Thyroid gland (tissue), 4 donors: ENCODE measurements at regions not wholly inside any gene's neighbourhood (a gene's known extent, or its start where the extent isn't known, plus 50 kb on each side); places are given as distances from the start of the nearest gene placed in this dataset.

Source experiments
- DNase-seq, 2 donors: peaks; one replicate each; pipeline ENCODE4 v3.0.0-alpha.2; 2019
- H3K27ac ChIP-seq, 3 donors: fragments of 200-600 bp; sonication (generic); 1 replicate in 2 of 3; 2 replicates in 1 of 3; pipeline ENCODE4 v1.5.1; 2016 to 2019; ENCODE audit warnings: mild to moderate bottlenecking in 1 of 3, moderate library complexity in 1 of 3
- H3K27me3 ChIP-seq: fragments of 200-600 bp; sonication (generic); one replicate; pipeline ENCODE4 v1.5.1; 2019
- H3K36me3 ChIP-seq, 2 donors: fragments of 200-600 bp; sonication (generic); one replicate each; pipeline ENCODE4 v1.5.1; 2016 to 2019
- H3K4me1 ChIP-seq, 2 donors: fragments of 200-600 bp; sonication (generic); one replicate each; pipeline ENCODE4 v1.5.1; 2017 to 2019
- H3K4me3 ChIP-seq, 3 donors: fragments of 200-600 bp; sonication (generic); replicated peaks in 1 of 3; 1 replicate in 2 of 3; 2 replicates in 1 of 3; pipeline ENCODE4 v1.5.1; 2016; ENCODE audit warnings: mild to moderate bottlenecking in 1 of 3
- H3K9me3 ChIP-seq: fragments of 200-600 bp; sonication (generic); one replicate; pipeline ENCODE4 v1.5.1; 2017
- POLR2A ChIP-seq, 2 donors: fragments of 450-650 bp; IDR thresholded peaks; one replicate each; pipeline ENCODE4 v1.6.1; 2017; ENCODE audit warnings: antibody characterized with exemption in 2 of 2, mild to moderate bottlenecking in 2 of 2, moderate library complexity in 1 of 2
- WGBS, 2 donors: methylation state at CpG; one replicate each; pipeline ENCODE4 v1.1.5; 2017; 5-methylcytosine and 5-hydroxymethylcytosine counted together
- intact Hi-C: fragments of 100-400 bp; cut with DNase I; formaldehyde crosslinking; loops from one replicate; pipeline ENCODE4 v1.15.1; 2023
- TF ChIP-seq, protein P1 (sequence below), 6 experiments: fragments of 200-600 bp in 3 of 6; fragments of 450-650 bp in 3 of 6; sonication (generic) in 3 of 6; IDR thresholded peaks; one replicate each; pipeline ENCODE4 v1.5.1; 2016 to 2019; ENCODE audit warnings: antibody characterized with exemption in 6 of 6, mild to moderate bottlenecking in 2 of 6, inconsistent platforms in 1 of 6, moderate library complexity in 1 of 6

DNA sequence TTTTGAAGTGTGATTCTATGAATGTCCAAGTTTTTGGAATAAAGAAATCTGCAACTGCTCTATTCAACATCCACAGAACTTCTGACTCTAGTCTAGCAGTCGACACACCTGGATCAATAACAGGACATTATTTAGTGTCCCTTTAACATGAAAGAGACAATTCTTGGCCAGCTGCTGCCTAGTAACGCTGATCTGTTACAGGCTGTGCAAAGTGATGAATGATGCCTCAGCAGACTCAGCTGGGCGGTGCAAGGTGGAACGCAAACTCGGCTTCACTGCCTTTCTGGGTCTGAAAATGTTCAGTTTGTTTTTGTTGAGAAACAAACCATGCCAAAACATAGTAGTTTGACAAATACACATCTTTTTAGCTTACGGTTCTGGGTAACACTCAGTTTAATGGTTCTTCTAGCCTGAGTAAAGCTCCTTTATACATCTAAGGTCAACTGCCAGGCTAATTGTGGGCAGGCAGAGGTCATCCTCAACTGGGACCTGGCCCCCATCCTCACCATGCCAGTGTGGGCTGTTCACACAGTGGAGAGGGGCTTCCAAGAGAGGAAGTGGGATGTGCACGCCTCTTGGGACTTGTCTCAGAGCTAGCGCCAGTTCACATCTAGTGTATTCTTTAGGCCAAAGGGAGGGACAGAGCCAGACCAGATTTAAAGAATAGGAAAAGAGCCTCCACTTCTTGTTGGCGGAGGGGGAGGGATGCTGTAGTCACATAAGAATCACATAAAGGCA is 879.7 kb downstream of the QKI start:
- Histone ChIP-seq H3K27me3 (no peaks in the 10 kb centered on the region), H3K9me3 (no peaks in the 10 kb centered on the region), H3K36me3 (no peaks in the 10 kb centered on the region), H3K27ac (no peak overlapping the region), H3K4me1 (no peaks in the 10 kb centered on the region), H3K4me3 (no peak overlapping the region)
- intact Hi-C loops = no loop called here
- no peak for DNase-seq
- TF ChIP-seq, protein P1, sequence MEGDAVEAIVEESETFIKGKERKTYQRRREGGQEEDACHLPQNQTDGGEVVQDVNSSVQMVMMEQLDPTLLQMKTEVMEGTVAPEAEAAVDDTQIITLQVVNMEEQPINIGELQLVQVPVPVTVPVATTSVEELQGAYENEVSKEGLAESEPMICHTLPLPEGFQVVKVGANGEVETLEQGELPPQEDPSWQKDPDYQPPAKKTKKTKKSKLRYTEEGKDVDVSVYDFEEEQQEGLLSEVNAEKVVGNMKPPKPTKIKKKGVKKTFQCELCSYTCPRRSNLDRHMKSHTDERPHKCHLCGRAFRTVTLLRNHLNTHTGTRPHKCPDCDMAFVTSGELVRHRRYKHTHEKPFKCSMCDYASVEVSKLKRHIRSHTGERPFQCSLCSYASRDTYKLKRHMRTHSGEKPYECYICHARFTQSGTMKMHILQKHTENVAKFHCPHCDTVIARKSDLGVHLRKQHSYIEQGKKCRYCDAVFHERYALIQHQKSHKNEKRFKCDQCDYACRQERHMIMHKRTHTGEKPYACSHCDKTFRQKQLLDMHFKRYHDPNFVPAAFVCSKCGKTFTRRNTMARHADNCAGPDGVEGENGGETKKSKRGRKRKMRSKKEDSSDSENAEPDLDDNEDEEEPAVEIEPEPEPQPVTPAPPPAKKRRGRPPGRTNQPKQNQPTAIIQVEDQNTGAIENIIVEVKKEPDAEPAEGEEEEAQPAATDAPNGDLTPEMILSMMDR (IDR thresholded peaks at IDR 0.05) = no peak
- TF ChIP-seq POLR2A (IDR thresholded peaks at IDR 0.05) = no peak
- WGBS, 2 donors = 73 to 82% methylated on average over 9 of the region's 9 CpGs

DNA sequence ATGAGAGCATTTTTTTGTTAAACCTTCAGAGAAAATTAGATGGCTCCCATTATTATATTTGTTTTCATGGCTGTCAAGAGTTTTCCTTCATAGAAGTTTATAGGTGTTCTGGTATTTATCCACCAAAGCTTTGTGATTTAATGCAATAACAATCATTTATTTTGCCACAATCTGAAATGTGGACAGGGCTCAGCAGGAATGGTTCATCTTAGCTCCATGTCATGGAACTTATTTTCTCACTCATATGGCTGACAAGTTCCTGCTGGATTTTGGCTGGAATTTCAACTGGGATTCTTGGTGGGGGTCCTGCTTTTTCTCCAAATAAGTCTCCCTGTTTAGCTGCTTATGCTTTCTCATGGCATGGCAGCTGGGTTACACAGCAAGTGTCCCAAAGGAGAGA is 876.7 kb downstream of the QKI start:
- Histone ChIP-seq H3K36me3 (no peaks in the 10 kb centered on the region), H3K27ac (no peak overlapping the region), H3K4me3 (no peak overlapping the region), H3K4me1 (no peaks in the 10 kb centered on the region), H3K9me3 (no peaks in the 10 kb centered on the region), H3K27me3 (no peaks in the 10 kb centered on the region)
- intact Hi-C loops = no loop called here
- DNase-seq = no peak
- TF ChIP-seq, protein P1 (IDR thresholded peaks at IDR 0.05) = no peak
- TF ChIP-seq POLR2A (IDR thresholded peaks at IDR 0.05) = no peak

DNA sequence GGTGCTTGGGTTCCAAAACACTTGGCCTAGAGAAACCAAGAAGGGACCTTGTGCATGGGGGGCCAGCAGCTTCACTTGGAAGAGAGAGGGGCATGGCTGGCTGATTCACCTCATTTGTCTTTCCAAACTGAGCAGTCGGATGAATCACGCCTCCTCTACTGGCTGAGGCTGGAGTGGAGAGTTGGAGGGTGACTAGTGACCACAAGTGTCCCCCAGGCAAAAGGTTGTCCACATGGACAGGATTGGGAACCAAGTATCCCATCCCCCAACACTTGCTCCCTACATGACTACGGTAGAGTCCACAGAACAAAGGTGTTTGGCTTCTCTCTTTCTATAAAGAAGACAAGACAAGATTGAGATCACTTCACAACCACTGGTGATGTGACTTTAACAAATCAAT is 875.6 kb downstream of the QKI start:
- no peaks in the 10 kb centered on the region for H3K9me3 ChIP-seq
- WGBS, 2 donors = 81 to 92% methylated on average over 3 of the region's 3 CpGs
- no peak for DNase-seq
- no peaks in the 10 kb centered on the region for H3K36me3 ChIP-seq
- no peak overlapping the region for H3K4me3 ChIP-seq
- intact Hi-C loops = no loop called here
- no peak for TF ChIP-seq POLR2A (IDR thresholded peaks at IDR 0.05)
- TF ChIP-seq, protein P1 (IDR thresholded peaks at IDR 0.05) = no peak
- H3K27ac ChIP-seq = no peak overlapping the region
- no peaks in the 10 kb centered on the region for H3K4me1 ChIP-seq
- no peaks in the 10 kb centered on the region for H3K27me3 ChIP-seq

DNA sequence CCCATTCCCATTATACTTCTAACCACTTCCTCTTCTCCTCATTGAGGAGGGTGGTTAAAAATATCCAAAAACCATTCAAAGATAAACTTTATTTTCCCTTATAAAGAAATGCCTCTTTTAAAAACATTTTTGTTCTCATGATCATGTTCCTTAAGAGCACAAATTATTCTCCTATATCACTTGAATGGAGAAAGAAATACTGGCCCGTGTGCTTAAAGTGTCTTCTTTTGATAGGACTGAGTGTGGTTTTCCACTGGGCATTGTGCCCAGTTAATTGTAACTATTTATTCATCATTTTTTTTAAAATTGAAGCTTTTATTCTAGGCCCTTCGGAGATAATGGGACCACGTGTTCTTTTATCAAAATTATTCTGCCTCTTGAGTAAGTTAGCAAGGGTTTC is 871.5 kb downstream of the QKI start:
- no peak overlapping the region for H3K4me3 ChIP-seq
- H3K36me3 ChIP-seq = no peaks in the 10 kb centered on the region
- TF ChIP-seq, protein P1 (IDR thresholded peaks at IDR 0.05) = no peak
- no peak for TF ChIP-seq POLR2A (IDR thresholded peaks at IDR 0.05)
- H3K9me3 ChIP-seq = no peaks in the 10 kb centered on the region
- WGBS, 2 donors = 55 to 57% methylated on average over 3 of the region's 3 CpGs
- no peaks in the 10 kb centered on the region for H3K27me3 ChIP-seq
- H3K27ac ChIP-seq = no peak overlapping the region
- no peaks in the 10 kb centered on the region for H3K4me1 ChIP-seq
- intact Hi-C loops = no loop called here
- DNase-seq = no peak

DNA sequence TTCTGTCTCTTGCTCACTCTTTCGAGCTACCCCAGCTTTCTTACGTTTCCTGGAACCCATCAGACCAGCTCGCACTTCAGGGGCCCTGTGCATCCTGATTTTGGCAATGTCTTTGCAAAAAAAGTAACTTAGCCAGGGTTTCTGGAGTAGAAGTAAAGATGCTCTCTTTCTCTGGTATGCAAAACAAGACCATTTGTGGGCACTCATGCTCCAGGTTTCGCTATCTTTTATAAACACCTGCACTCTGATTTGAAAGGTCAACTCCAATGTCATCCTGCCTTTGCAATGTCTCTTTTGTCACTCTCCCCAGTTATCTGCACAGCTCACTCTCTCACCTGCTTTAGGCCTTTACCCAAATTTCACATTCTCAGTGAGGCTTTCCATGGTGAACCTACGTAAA is 869.1 kb downstream of the QKI start:
- no peak for DNase-seq
- intact Hi-C loops = no loop called here
- H3K27me3 ChIP-seq = no peaks in the 10 kb centered on the region
- TF ChIP-seq, protein P1 (IDR thresholded peaks at IDR 0.05) = no peak
- TF ChIP-seq POLR2A (IDR thresholded peaks at IDR 0.05) = no peak
- no peaks in the 10 kb centered on the region for H3K36me3 ChIP-seq
- H3K4me1 ChIP-seq = no peaks in the 10 kb centered on the region
- H3K27ac ChIP-seq = no peak overlapping the region
- H3K9me3 ChIP-seq = no peaks in the 10 kb centered on the region
- H3K4me3 ChIP-seq = no peak overlapping the region
- 69 to 74% methylated on average over 5 of the region's 5 CpGs for WGBS, 2 donors
